GM10266 (cell line): ENCODE measurements at regions not wholly inside any gene's neighbourhood (a gene's known extent, or its start where the extent isn't known, plus 50 kb on each side); places are given as distances from the start of the nearest gene placed in this dataset.

Experiments
- DNase-seq: peaks from one replicate; pipeline ENCODE4 v3.0.0; 2012; ENCODE audit errors: extremely low spot score
- TF ChIP-seq, protein P1 (sequence below): IDR thresholded peaks from 2 replicates; pipeline ENCODE4 v1.5.1; 2012; ENCODE audit warnings: mild to moderate bottlenecking, low read depth; ENCODE audit not compliant: control insufficient read depth, insufficient read depth; ENCODE audit errors: missing control alignments

DNA sequence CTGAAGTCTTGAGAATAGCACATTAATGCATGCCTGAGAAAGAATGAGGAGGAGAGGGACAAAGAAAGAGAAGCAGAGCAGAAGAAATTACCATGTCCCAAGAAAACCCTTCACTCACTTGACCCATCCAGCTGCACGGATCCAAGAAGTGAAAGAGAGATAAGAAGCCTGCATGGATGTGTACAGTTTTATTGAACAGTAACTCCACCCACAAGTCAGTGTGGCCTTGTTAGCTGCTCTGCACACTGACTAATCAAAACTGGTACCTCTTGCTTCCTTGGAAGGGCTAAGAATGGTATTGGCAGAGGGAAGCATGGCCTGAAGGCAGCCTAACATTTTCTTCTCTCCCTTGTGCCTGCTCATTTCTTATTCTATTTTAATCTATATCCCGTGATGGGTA lies 163.9 kb downstream of the SLC7A11 start:
- TF ChIP-seq, protein P1, sequence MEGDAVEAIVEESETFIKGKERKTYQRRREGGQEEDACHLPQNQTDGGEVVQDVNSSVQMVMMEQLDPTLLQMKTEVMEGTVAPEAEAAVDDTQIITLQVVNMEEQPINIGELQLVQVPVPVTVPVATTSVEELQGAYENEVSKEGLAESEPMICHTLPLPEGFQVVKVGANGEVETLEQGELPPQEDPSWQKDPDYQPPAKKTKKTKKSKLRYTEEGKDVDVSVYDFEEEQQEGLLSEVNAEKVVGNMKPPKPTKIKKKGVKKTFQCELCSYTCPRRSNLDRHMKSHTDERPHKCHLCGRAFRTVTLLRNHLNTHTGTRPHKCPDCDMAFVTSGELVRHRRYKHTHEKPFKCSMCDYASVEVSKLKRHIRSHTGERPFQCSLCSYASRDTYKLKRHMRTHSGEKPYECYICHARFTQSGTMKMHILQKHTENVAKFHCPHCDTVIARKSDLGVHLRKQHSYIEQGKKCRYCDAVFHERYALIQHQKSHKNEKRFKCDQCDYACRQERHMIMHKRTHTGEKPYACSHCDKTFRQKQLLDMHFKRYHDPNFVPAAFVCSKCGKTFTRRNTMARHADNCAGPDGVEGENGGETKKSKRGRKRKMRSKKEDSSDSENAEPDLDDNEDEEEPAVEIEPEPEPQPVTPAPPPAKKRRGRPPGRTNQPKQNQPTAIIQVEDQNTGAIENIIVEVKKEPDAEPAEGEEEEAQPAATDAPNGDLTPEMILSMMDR = no peak
- no peak for DNase-seq

DNA sequence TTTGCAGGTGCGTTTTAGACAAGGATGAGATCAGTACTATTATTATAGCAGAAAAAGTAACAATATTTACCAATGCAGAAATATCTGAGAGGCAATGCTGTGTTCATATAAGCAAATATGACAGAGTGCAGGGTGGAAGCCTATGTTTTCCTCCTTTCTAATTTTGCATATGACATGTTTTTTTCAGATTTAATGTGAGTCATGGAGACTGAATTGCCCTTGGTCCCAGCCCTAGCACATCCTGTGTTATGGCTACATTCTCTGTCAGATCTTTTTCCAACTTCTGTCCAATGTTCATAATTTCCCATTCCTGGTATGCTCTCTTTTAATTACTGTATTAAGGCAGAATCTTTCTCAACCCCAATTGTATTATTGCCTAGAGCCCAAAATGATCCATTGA lies 165.6 kb downstream of the SLC7A11 start:
- DNase-seq = no peak

DNA sequence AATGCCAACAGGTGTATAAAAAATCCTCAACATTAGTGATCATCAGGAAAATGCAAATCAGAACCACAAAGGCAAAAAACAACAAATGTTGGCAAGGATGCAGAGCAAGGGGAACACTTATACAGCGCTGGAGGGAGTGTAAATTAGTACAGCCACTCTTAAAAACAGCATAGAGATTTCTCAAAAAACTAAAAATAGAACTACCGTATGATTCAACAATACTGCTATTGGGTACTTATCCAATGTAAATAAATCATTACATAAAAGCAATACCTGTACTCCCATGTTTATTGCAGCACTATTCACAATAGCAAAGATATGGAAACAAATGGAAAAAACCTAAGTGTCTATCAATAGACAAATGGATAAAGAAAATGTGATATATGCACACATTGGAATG lies 171.3 kb downstream of the SLC7A11 start:
- TF ChIP-seq, protein P1 = no peak
- DNase-seq = no peak

More for the DNA sequence above, 165.6 kb downstream of the SLC7A11 start:
- TF ChIP-seq, protein P1 = no peak

DNA sequence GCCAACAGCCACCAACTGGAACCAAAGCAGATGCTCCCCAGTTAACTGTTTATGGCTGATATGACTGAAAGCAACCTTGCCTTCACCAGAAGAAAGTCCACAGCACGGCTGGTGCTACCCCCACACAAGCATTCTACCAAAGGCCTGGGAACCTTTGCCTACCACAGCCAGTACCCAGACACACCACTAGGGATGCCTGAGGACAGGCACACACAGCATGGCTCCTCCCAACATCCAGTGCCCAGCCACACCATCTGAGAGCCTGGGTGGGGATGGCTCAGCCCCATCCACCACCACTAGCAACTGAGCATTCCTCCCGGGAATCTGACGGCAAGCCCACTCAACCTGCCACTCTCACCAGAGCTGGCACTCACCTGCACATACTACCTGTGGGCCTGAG lies 178.6 kb downstream of the SLC7A11 start:
- TF ChIP-seq, protein P1 = no peak
- DNase-seq = no peak

DNA sequence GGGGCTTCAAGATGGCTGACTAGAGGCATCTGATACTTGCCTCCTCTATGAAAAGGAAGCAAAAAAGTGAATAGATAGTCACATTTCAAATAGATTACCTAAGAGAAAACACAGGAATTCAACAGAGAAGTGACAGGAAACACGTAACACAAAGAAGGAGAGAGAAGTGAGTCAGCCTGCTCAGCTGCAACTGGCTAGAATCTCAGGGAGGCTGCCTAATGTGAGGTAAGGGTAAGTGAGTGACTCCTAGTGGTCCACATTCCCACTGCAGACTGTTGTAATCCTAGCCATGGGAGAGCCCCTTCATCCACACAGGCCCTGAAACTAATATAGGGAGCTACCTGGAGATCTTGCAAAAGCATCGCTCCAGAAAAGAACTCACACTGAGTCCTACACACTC lies 179.2 kb downstream of the SLC7A11 start:
- TF ChIP-seq, protein P1 = no peak
- DNase-seq = no peak

DNA sequence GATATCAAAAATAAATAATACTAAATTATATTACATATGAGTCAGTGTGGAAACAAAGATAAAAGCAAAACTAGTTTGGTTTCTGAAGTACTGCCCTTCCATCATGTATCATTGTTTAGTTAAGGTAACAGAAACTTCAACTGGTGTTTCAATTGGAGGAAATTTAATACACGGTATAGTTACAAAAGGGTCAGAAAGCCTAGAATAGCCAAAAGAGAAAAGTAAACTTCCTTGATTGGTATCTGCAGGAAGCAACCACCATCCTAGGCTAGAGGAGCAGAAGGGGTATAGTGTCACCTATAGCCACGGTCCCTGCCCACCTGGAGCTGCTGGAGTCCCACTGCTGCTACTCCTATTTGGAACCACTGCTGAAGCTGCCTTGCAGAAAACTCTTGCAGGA lies 185.6 kb downstream of the SLC7A11 start:
- TF ChIP-seq, protein P1 = no peak
- DNase-seq = no peak

DNA sequence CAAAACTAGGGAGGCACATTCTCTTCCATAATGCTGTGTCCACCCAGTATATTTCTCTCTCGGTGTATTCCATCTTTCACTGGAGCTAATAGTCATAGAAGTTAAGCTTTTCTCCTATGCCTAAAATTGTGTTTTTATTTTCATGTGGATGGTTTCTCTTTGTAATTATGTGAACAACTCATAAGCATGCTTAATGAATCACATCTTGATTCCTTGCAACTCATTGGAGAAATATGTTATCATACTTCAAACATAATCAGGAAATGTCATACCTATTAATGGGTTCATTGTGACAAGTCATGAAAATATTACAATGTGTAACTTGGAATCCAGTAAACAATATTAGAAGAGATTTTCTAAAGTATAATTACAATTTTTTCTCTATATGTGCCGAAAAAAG lies 186.3 kb downstream of the SLC7A11 start:
- TF ChIP-seq, protein P1 = no peak
- DNase-seq = no peak
